Upper lobe of left lung (tissue), 6 donors: ENCODE measurements at regions not wholly inside any gene's neighbourhood (a gene's known extent, or its start where the extent isn't known, plus 50 kb on each side); places are given as distances from the start of the nearest gene placed in this dataset.

Experiments
- ATAC-seq, 2 donors: fragments of 200-7000 bp; cut with Tn5 transposase; one replicate each; pipeline ENCODE4 v1.9.1; 2022; ENCODE audit warnings: mild to moderate bottlenecking in 2 of 2, moderate library complexity in 2 of 2; ENCODE audit not compliant: low FRiP score in 2 of 2
- DNase-seq, 2 donors: peaks; one replicate each; pipeline ENCODE4 v3.0.0-alpha.2; 2019 to 2020
- H3K27ac ChIP-seq, 4 donors: fragments of 200-600 bp; sonication (generic); one replicate each; pipeline ENCODE4 v1.5.1; 2016 to 2019
- H3K27me3 ChIP-seq, 4 donors: fragments of 200-600 bp; sonication (generic); one replicate each; pipeline ENCODE4 v1.5.1; 2017 to 2019
- H3K36me3 ChIP-seq, 4 donors: fragments of 200-600 bp; sonication (generic); one replicate each; pipeline ENCODE4 v1.5.1; 2016 to 2019
- H3K4me1 ChIP-seq, 4 donors: fragments of 200-600 bp; sonication (generic); one replicate each; pipeline ENCODE4 v1.5.1; 2018 to 2019
- H3K4me3 ChIP-seq, 4 donors: fragments of 200-600 bp; sonication (generic); one replicate each; pipeline ENCODE4 v1.5.1; 2017 to 2019; ENCODE audit warnings: mild to moderate bottlenecking in 2 of 4, moderate library complexity in 1 of 4
- H3K9me3 ChIP-seq, 4 donors: fragments of 200-600 bp; sonication (generic); one replicate each; pipeline ENCODE4 v1.5.1; 2018 to 2019
- CTCF ChIP-seq, 6 experiments: fragments of 450-650 bp in 4 of 6; fragments of 200-600 bp in 2 of 6; sonication (generic) in 2 of 6; IDR thresholded peaks; one replicate each; pipeline ENCODE4 v1.5.1; 2016 to 2019; ENCODE audit warnings: antibody characterized with exemption in 6 of 6
- EP300 ChIP-seq, 4 donors: sonication (generic); formaldehyde crosslinking; IDR thresholded peaks; one replicate each; pipeline ENCODE4 v1.5.1; 2017; ENCODE audit warnings: antibody characterized with exemption in 4 of 4, control low read depth in 2 of 4
- POLR2A ChIP-seq, 4 donors: fragments of 450-650 bp; IDR thresholded peaks; one replicate each; pipeline ENCODE4 v1.5.1; 2016 to 2017; ENCODE audit warnings: antibody characterized with exemption in 4 of 4, mild to moderate bottlenecking in 2 of 4
- POLR2AphosphoS5 ChIP-seq, 2 donors: sonication (generic); formaldehyde crosslinking; IDR thresholded peaks; one replicate each; pipeline ENCODE4 v1.5.1; 2017; ENCODE audit warnings: antibody characterized with exemption in 2 of 2
- WGBS, 2 donors: methylation state at CpG; one replicate each; pipeline ENCODE4 v1.1.5; 2017 to 2018; 5-methylcytosine and 5-hydroxymethylcytosine counted together
- donor health status: DM: no; HTN: no; CAD: no; lungs with moderate emphysema.
- donor health status: DM: no; HTN: yes; CAD: no; lungs with severe emphysema.

GRCh38 chr12:78579846-78580245 lies 284.7 kb upstream of the SYT1 start:
- no peak for DNase-seq
- no peak for ATAC-seq
- no peaks in the 10 kb centered on the region for H3K27me3 ChIP-seq
- H3K9me3 ChIP-seq, result peaks cover 0 to 4% (median 0%) of the 10 kb centered on the region in 4 donors
- H3K27ac ChIP-seq, result no peak overlapping the region
- H3K4me3 ChIP-seq, result no peak overlapping the region
- no peaks in the 10 kb centered on the region for H3K4me1 ChIP-seq
- 67 to 83% methylated on average over 1 of the region's 1 CpG for WGBS, 2 donors
- TF ChIP-seq CTCF (IDR thresholded peaks at IDR 0.05), result no peak
- TF ChIP-seq EP300 (IDR thresholded peaks at IDR 0.05), result no peak
- no peak for TF ChIP-seq POLR2A (IDR thresholded peaks at IDR 0.05)
- TF ChIP-seq POLR2AphosphoS5 (IDR thresholded peaks at IDR 0.05), result no peak
- no peaks in the 10 kb centered on the region for H3K36me3 ChIP-seq

- H3K27ac ChIP-seq, result no peak overlapping the region
- 65 to 68% methylated on average over 1 of the region's 1 CpG for WGBS, 2 donors
- H3K27me3 ChIP-seq, result no peaks in the 10 kb centered on the region
- TF ChIP-seq EP300 (IDR thresholded peaks at IDR 0.05) (no peak), POLR2A (IDR thresholded peaks at IDR 0.05) (no peak), POLR2AphosphoS5 (IDR thresholded peaks at IDR 0.05) (no peak), CTCF (IDR thresholded peaks at IDR 0.05) (no peak)
- ATAC-seq, result no peak
- H3K4me3 ChIP-seq, result no peak overlapping the region
- H3K36me3 ChIP-seq, result no peaks in the 10 kb centered on the region
- DNase-seq, result no peak
- peaks cover 0 to 7% (median under 1%) of the 10 kb centered on the region in 4 donors for H3K9me3 ChIP-seq
- no peaks in the 10 kb centered on the region for H3K4me1 ChIP-seq
Observed at GRCh38 chr12:78580296-78580695, 284.3 kb upstream of the SYT1 start.

- H3K9me3 ChIP-seq, result peaks cover 0 to 17% (median 11%) of the 10 kb centered on the region in 4 donors
- WGBS, 2 donors, result 48 to 50% methylated on average over 1 of the region's 1 CpG
- no peaks in the 10 kb centered on the region for H3K27me3 ChIP-seq
- TF ChIP-seq EP300 (IDR thresholded peaks at IDR 0.05) (no peak), POLR2A (IDR thresholded peaks at IDR 0.05) (no peak), POLR2AphosphoS5 (IDR thresholded peaks at IDR 0.05) (no peak), CTCF (IDR thresholded peaks at IDR 0.05) (no peak)
- no peak overlapping the region for H3K4me3 ChIP-seq
- ATAC-seq, result no peak
- no peaks in the 10 kb centered on the region for H3K4me1 ChIP-seq
- H3K27ac ChIP-seq, result no peak overlapping the region
- DNase-seq, result no peak
- no peaks in the 10 kb centered on the region for H3K36me3 ChIP-seq
Observed at GRCh38 chr12:78584695-78585094, 279.9 kb upstream of the SYT1 start.

GRCh38 chr12:78585132-78585531 lies 279.4 kb upstream of the SYT1 start:
- Histone ChIP-seq H3K4me3 (no peak overlapping the region), H3K9me3 (peaks cover 0 to 17% (median 11%) of the 10 kb centered on the region in 4 donors), H3K4me1 (no peaks in the 10 kb centered on the region), H3K36me3 (no peaks in the 10 kb centered on the region), H3K27me3 (no peaks in the 10 kb centered on the region), H3K27ac (no peak overlapping the region)
- 93 to 95% methylated on average over 2 of the region's 2 CpGs for WGBS, 2 donors
- ATAC-seq (no peak), DNase-seq (no peak)
- no peak for TF ChIP-seq POLR2A (IDR thresholded peaks at IDR 0.05)
- no peak for TF ChIP-seq EP300 (IDR thresholded peaks at IDR 0.05)
- no peak for TF ChIP-seq POLR2AphosphoS5 (IDR thresholded peaks at IDR 0.05)
- TF ChIP-seq CTCF (IDR thresholded peaks at IDR 0.05), result no peak

- Histone ChIP-seq H3K27me3 (no peaks in the 10 kb centered on the region), H3K4me3 (no peak overlapping the region), H3K9me3 (peaks cover 0 to 17% (median 11%) of the 10 kb centered on the region in 4 donors), H3K27ac (no peak overlapping the region), H3K36me3 (no peaks in the 10 kb centered on the region), H3K4me1 (no peaks in the 10 kb centered on the region)
- ATAC-seq (peak in 1 of 2 donors; percentile 62), DNase-seq (peak in 1 of 2 donors; percentile 10)
- WGBS, 2 donors, result no CpG with 5 or more reads among the region's 1 CpG
- TF ChIP-seq POLR2A (IDR thresholded peaks at IDR 0.05) (no peak), EP300 (IDR thresholded peaks at IDR 0.05) (no peak), CTCF (IDR thresholded peaks at IDR 0.05) (no peak), POLR2AphosphoS5 (IDR thresholded peaks at IDR 0.05) (no peak)
Observed at GRCh38 chr12:78586790-78587189, 277.8 kb upstream of the SYT1 start.
